ENCODE measurements at regions not wholly inside any gene's neighbourhood (a gene's known extent, or its start where the extent isn't known, plus 50 kb on each side); places are given as distances from the start of the nearest gene placed in this dataset.
A peak's percentile ranks its signal among the peaks of the same experiment; 100 is the strongest.

- TF ChIP-seq REST (IDR thresholded peaks at IDR 0.05; ENCODE audit: borderline replicate concordance) (peak; percentile 22; the same call in 1 of the 2 replicates), REST (CRISPR knock-in tag; IDR thresholded peaks at IDR 0.05; ENCODE audit: low read depth) (no peak), JUND (IDR thresholded peaks at IDR 0.05; ENCODE audit: borderline replicate concordance, low read depth, low read length) (no peak), JUND (tag; IDR thresholded peaks at IDR 0.05; ENCODE audit: borderline replicate concordance, low read depth, low read length) (peak; percentile 42; the same call in 1 of the 3 replicates), FOXA1 (IDR thresholded peaks at IDR 0.05; ENCODE audit: borderline replicate concordance) (no peak), GATAD2A (IDR thresholded peaks at IDR 0.05) (no peak), CREM (IDR thresholded peaks at IDR 0.05; ENCODE audit: low read depth) (peak; percentile 43; the same call in 1 of the 2 replicates), SMARCA4 (IDR thresholded peaks at IDR 0.05) (peak; percentile 40; the same call in 1 of the 2 replicates), ZNF644 (tag; IDR thresholded peaks at IDR 0.05; ENCODE audit: low read depth) (no peak), ZNF239 (CRISPR knock-in tag; IDR thresholded peaks at IDR 0.05) (no peak), MTA3 (IDR thresholded peaks at IDR 0.05; ENCODE audit: borderline replicate concordance) (no peak), HIVEP1 (CRISPR knock-in tag; IDR thresholded peaks at IDR 0.05) (no peak), KHSRP (IDR thresholded peaks at IDR 0.05) (no peak), TEAD1 (CRISPR knock-in tag; IDR thresholded peaks at IDR 0.05) (no peak), PHB (CRISPR knock-in tag; IDR thresholded peaks at IDR 0.05) (no peak), ZHX1 (conservative IDR thresholded peaks at IDR 0.05; ENCODE audit: low read length) (no peak)
- TF ChIP-seq, protein P1, sequence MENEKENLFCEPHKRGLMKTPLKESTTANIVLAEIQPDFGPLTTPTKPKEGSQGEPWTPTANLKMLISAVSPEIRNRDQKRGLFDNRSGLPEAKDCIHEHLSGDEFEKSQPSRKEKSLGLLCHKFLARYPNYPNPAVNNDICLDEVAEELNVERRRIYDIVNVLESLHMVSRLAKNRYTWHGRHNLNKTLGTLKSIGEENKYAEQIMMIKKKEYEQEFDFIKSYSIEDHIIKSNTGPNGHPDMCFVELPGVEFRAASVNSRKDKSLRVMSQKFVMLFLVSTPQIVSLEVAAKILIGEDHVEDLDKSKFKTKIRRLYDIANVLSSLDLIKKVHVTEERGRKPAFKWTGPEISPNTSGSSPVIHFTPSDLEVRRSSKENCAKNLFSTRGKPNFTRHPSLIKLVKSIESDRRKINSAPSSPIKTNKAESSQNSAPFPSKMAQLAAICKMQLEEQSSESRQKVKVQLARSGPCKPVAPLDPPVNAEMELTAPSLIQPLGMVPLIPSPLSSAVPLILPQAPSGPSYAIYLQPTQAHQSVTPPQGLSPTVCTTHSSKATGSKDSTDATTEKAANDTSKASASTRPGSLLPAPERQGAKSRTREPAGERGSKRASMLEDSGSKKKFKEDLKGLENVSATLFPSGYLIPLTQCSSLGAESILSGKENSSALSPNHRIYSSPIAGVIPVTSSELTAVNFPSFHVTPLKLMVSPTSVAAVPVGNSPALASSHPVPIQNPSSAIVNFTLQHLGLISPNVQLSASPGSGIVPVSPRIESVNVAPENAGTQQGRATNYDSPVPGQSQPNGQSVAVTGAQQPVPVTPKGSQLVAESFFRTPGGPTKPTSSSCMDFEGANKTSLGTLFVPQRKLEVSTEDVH (IDR thresholded peaks at IDR 0.05; ENCODE audit: low read depth, partially characterized antibody): no peak
These were observed 104.9 kb upstream of the NXT1 start (continued) for GRCh38 chr20:23245553-23246181.
